K562 (cell line): ENCODE measurements at regions not wholly inside any gene's neighbourhood (a gene's known extent, or its start where the extent isn't known, plus 50 kb on each side); places are given as distances from the start of the nearest gene placed in this dataset.

Source experiments
- ESRRA ChIP-seq: fragments of 450-650 bp; IDR thresholded peaks from 2 replicates; pipeline ENCODE4 v1.6.1; 2014; ENCODE audit warnings: low read depth, mild to moderate bottlenecking, moderate library complexity, borderline replicate concordance
- FOXK1 ChIP-seq: sonication (generic); formaldehyde crosslinking; IDR thresholded peaks from 2 replicates; pipeline ENCODE4 v1.8.0; 2022; ENCODE audit warnings: missing genetic modification reagents, mild to moderate bottlenecking, borderline replicate concordance
- HDAC6 ChIP-seq: IDR thresholded peaks from 2 replicates; pipeline ENCODE4 v1.6.1; 2012; ENCODE audit warnings: low read depth, mild to moderate bottlenecking, control low read depth, inconsistent platforms, low read length, moderate library complexity
- SP1 ChIP-seq: sonication (generic); formaldehyde crosslinking; IDR thresholded peaks from 2 replicates; pipeline ENCODE4 v1.8.1; 2022; ENCODE audit warnings: mild to moderate bottlenecking, missing genetic modification reagents
- XRCC3 ChIP-seq: fragments of 450-650 bp; IDR thresholded peaks from 2 replicates; pipeline ENCODE4 v1.6.1; 2017; ENCODE audit warnings: mild to moderate bottlenecking, moderate library complexity
- ZBTB7A ChIP-seq: IDR thresholded peaks from 2 replicates; pipeline ENCODE4 v1.6.1; 2011; ENCODE audit warnings: low read depth, mild to moderate bottlenecking, low read length, moderate library complexity, borderline replicate concordance; ENCODE audit not compliant: control insufficient read depth
- ZNF146 ChIP-seq: IDR thresholded peaks from one replicate; pipeline ENCODE4 v1.6.1; 2018; ENCODE audit warnings: missing compliant biosample characterization; ENCODE audit not compliant: unreplicated experiment
- TF ChIP-seq, protein P1 (sequence below), 3 experiments: IDR thresholded peaks in 2 of 3; conservative IDR thresholded peaks in 1 of 3; 2 replicates each; pipeline ENCODE4 v1.5.1; 2011 to 2012; ENCODE audit warnings: low read length in 3 of 3, mild to moderate bottlenecking in 3 of 3, control low read depth in 2 of 3, improper control_type of control experiment in 1 of 3, inconsistent platforms in 1 of 3, low read depth in 1 of 3, mixed read lengths in 1 of 3, moderate library complexity in 1 of 3; ENCODE audit not compliant: insufficient read depth in 2 of 3
- TF ChIP-seq, protein P2 (sequence below), 2 experiments: fragments of 450-650 bp in 1 of 2; sonication (generic) in 1 of 2; formaldehyde crosslinking in 1 of 2; IDR thresholded peaks; 2 replicates each; pipeline versions ENCODE4 v1.7.1 to v1.9.0; 2016 to 2022; ENCODE audit warnings: inconsistent platforms in 1 of 2, mild to moderate bottlenecking in 1 of 2, missing genetic modification reagents in 1 of 2

DNA sequence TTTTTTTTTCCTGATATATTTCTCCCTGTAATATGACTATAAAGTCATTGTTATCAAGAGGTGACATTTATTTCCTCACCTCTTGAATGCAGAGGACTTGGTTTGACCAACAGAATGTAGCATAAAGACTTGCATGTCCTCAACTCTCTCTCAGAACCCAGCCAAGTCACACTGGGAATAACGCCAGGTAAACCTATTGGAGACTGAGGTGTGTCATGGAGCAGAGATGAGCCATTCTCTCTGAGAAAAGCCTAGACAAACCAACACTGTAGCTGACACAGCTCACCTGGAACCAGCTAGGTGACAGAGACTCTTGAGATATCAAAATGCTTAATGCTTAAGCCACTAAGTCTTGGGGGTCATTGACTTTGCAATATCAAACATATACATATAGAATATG is 533.6 kb downstream of the HAO1 start:
- TF ChIP-seq, protein P1, sequence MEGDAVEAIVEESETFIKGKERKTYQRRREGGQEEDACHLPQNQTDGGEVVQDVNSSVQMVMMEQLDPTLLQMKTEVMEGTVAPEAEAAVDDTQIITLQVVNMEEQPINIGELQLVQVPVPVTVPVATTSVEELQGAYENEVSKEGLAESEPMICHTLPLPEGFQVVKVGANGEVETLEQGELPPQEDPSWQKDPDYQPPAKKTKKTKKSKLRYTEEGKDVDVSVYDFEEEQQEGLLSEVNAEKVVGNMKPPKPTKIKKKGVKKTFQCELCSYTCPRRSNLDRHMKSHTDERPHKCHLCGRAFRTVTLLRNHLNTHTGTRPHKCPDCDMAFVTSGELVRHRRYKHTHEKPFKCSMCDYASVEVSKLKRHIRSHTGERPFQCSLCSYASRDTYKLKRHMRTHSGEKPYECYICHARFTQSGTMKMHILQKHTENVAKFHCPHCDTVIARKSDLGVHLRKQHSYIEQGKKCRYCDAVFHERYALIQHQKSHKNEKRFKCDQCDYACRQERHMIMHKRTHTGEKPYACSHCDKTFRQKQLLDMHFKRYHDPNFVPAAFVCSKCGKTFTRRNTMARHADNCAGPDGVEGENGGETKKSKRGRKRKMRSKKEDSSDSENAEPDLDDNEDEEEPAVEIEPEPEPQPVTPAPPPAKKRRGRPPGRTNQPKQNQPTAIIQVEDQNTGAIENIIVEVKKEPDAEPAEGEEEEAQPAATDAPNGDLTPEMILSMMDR (IDR thresholded peaks at IDR 0.05 in 2 of 3, conservative IDR thresholded peaks at IDR 0.05 in 1 of 3; ENCODE audit: insufficient read depth in 2 of 3, low read depth in 1 of 3, low read length in 3 of 3), result no peak
- TF ChIP-seq, protein P2, sequence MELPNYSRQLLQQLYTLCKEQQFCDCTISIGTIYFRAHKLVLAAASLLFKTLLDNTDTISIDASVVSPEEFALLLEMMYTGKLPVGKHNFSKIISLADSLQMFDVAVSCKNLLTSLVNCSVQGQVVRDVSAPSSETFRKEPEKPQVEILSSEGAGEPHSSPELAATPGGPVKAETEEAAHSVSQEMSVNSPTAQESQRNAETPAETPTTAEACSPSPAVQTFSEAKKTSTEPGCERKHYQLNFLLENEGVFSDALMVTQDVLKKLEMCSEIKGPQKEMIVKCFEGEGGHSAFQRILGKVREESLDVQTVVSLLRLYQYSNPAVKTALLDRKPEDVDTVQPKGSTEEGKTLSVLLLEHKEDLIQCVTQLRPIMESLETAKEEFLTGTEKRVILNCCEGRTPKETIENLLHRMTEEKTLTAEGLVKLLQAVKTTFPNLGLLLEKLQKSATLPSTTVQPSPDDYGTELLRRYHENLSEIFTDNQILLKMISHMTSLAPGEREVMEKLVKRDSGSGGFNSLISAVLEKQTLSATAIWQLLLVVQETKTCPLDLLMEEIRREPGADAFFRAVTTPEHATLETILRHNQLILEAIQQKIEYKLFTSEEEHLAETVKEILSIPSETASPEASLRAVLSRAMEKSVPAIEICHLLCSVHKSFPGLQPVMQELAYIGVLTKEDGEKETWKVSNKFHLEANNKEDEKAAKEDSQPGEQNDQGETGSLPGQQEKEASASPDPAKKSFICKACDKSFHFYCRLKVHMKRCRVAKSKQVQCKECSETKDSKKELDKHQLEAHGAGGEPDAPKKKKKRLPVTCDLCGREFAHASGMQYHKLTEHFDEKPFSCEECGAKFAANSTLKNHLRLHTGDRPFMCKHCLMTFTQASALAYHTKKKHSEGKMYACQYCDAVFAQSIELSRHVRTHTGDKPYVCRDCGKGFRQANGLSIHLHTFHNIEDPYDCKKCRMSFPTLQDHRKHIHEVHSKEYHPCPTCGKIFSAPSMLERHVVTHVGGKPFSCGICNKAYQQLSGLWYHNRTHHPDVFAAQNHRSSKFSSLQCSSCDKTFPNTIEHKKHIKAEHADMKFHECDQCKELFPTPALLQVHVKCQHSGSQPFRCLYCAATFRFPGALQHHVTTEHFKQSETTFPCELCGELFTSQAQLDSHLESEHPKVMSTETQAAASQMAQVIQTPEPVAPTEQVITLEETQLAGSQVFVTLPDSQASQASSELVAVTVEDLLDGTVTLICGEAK (IDR thresholded peaks at IDR 0.05), result no peak
- TF ChIP-seq, protein P2 (CRISPR knock-in tag; IDR thresholded peaks at IDR 0.05), result no peak
- TF ChIP-seq ZNF146 (CRISPR knock-in tag), result no peak
- no peak for TF ChIP-seq SP1
- no peak for TF ChIP-seq FOXK1 (CRISPR knock-in tag)
- TF ChIP-seq HDAC6, result no peak
- TF ChIP-seq XRCC3, result no peak
- no peak for TF ChIP-seq ESRRA
- TF ChIP-seq ZBTB7A, result no peak
